CD4-positive, alpha-beta memory T cell (primary cell): ENCODE measurements at regions not wholly inside any gene's neighbourhood (a gene's known extent, or its start where the extent isn't known, plus 50 kb on each side); places are given as distances from the start of the nearest gene placed in this dataset.
"Not testable (repeated sequence)": the region's sequence is repeated elsewhere in the genome, so short reads cannot be mapped to it uniquely, and the experiment has no call there.

Experiments used
- CTCF ChIA-PET: fragments of 350-600 bp; sonication (Branson Sonifier 250); formaldehyde crosslinking; loops from one replicate; lab custom pipeline; 2021; ENCODE audit warnings: inconsistent platforms; ENCODE audit not compliant: partially characterized antibody; lab: Charles Lee
- POLR2A ChIA-PET: fragments of 350-600 bp; sonication (Branson Sonifier 250); formaldehyde crosslinking; loops from one replicate; lab custom pipeline; 2021; ENCODE audit not compliant: partially characterized antibody; lab: Charles Lee
- DNase-seq, 5 donors: peaks; one replicate each; pipeline versions ENCODE4 v3.0.0 to v3.0.0-alpha.2; 2020 to 2022; ENCODE audit warnings: mixed read lengths in 1 of 5
- H3K27ac ChIP-seq: one replicate; pipeline ENCODE4 v1.7.0; 2013; ENCODE audit warnings: low read depth, low read length
- H3K27me3 ChIP-seq: 2 replicates; pipeline ENCODE4 v1.7.0; 2013; ENCODE audit warnings: mild to moderate bottlenecking, low read length, moderate library complexity; ENCODE audit not compliant: insufficient read depth
- H3K36me3 ChIP-seq: 2 replicates; pipeline ENCODE4 v1.7.0; 2013; ENCODE audit warnings: mild to moderate bottlenecking, low read length, moderate library complexity; ENCODE audit not compliant: insufficient read depth
- H3K4me1 ChIP-seq: 2 replicates; pipeline ENCODE4 v1.7.0; 2013; ENCODE audit warnings: mild to moderate bottlenecking, low read length, moderate library complexity; ENCODE audit not compliant: insufficient read depth
- H3K4me3 ChIP-seq, 2 donors: one replicate each; pipeline ENCODE4 v1.7.0; 2013; ENCODE audit warnings: low read length in 2 of 2, mild to moderate bottlenecking in 1 of 2
- H3K9me3 ChIP-seq, 2 donors: one replicate each; pipeline ENCODE4 v1.7.0; 2013; ENCODE audit warnings: low read length in 2 of 2, control low read depth in 1 of 2; ENCODE audit not compliant: control insufficient read depth in 1 of 2
- H3K27ac Mint-ChIP-seq, 7 donors: one replicate each; pipeline ENCODE4 v1.8.0; 2020 to 2021; ENCODE audit warnings: mixed read lengths in 7 of 7, mild to moderate bottlenecking in 6 of 7, inconsistent platforms in 3 of 7, moderate library complexity in 3 of 7
- H3K27me3 Mint-ChIP-seq, 2 donors: one replicate each; pipeline ENCODE4 v1.8.0; 2020 to 2021; ENCODE audit warnings: mixed read lengths in 2 of 2
- H3K36me3 Mint-ChIP-seq, 2 donors: one replicate each; pipeline ENCODE4 v1.8.0; 2020 to 2021; ENCODE audit warnings: mixed read lengths in 2 of 2, inconsistent platforms in 1 of 2, mild to moderate bottlenecking in 1 of 2
- H3K4me1 Mint-ChIP-seq, 4 donors: one replicate each; pipeline ENCODE4 v1.8.0; 2020 to 2021; ENCODE audit warnings: mixed read lengths in 4 of 4, mild to moderate bottlenecking in 1 of 4
- H3K4me3 Mint-ChIP-seq, 8 donors: one replicate each; pipeline ENCODE4 v1.8.0; 2020 to 2021; ENCODE audit warnings: mixed read lengths in 8 of 8, mild to moderate bottlenecking in 7 of 8, moderate library complexity in 6 of 8, inconsistent platforms in 3 of 8
- H3K9me3 Mint-ChIP-seq, 8 donors: one replicate each; pipeline ENCODE4 v1.8.0; 2020 to 2021; ENCODE audit warnings: mixed read lengths in 8 of 8, mild to moderate bottlenecking in 5 of 8, inconsistent platforms in 3 of 8, moderate library complexity in 1 of 8
- intact Hi-C: fragments of 100-400 bp; cut with micrococcal nuclease; formaldehyde crosslinking; loops from one replicate; pipeline ENCODE4 v1.15.1; 2023

DNA sequence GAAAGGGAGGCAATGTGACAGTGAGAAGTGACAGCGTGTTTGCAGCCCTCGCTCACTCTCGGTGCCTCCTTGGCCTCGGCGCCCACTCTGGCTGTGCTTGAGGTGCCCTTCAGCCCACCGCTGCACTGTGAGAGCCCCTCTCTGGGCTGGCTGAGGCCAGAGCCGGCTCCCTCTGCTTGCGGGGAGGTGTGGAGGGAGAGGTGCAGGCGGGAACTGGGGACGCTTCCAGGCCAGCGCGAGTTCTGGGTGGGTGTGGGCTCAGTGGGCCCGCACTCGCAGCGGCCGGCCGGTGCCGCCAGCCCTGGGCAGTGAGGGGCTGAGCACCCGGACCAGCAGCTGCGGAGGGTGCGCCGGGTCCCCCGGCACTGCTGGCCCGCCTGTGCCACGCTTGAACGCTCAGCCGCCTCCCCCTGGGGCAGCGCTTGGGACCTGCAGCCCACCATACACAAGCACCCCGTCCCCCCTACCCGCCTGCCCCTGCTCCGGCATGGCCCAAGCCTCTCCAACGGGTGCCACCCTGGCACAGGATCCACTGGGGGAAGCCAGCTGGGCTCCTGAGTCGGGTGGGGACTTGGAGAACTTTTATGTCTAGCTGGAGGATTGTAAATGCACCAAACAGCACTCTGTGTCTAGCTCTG lies 1142.8 kb upstream of the INTU start:
- intact Hi-C loops: no loop called here
- Mint-ChIP-seq H3K36me3 (no peaks in the 10 kb centered on the region), H3K4me1 (no peaks in the 10 kb centered on the region), H3K9me3 (peaks cover 0 to 10% (median 5%) of the 10 kb centered on the region in 8 donors), H3K27me3 (no peaks in the 10 kb centered on the region), H3K4me3 (no peak overlapping the region), H3K27ac (no peak overlapping the region)
- ChIA-PET CTCF (no interaction called here), POLR2A (no interaction called here)
- Histone ChIP-seq H3K9me3 (no peaks in the 10 kb centered on the region), H3K4me3 (no peak overlapping the region), H3K27me3 (no peaks in the 10 kb centered on the region), H3K36me3 (no peaks in the 10 kb centered on the region), H3K4me1 (no peaks in the 10 kb centered on the region), H3K27ac (no peak overlapping the region)
- no peak for DNase-seq

GRCh38 chr4:126495163-126495752 lies 1137.5 kb upstream of the INTU start:
- H3K4me1 Mint-ChIP-seq: no peaks in the 10 kb centered on the region
- H3K36me3 Mint-ChIP-seq: no peaks in the 10 kb centered on the region
- Histone ChIP-seq H3K27me3 (no peaks in the 10 kb centered on the region), H3K36me3 (no peaks in the 10 kb centered on the region), H3K4me1 (no peaks in the 10 kb centered on the region), H3K27ac (no peak overlapping the region), H3K4me3 (no peak overlapping the region), H3K9me3 (no peaks in the 10 kb centered on the region)
- no peak overlapping the region for H3K4me3 Mint-ChIP-seq
- peaks cover 3 to 11% (median 7%) of the 10 kb centered on the region in 8 donors for H3K9me3 Mint-ChIP-seq
- ChIA-PET POLR2A (no interaction called here), CTCF (no interaction called here)
- no peak for DNase-seq
- intact Hi-C loops: no loop called here
- no peak overlapping the region for H3K27ac Mint-ChIP-seq
- H3K27me3 Mint-ChIP-seq: no peaks in the 10 kb centered on the region

GRCh38 chr4:126512979-126513378 lies 1119.8 kb upstream of the INTU start:
- intact Hi-C loops: no loop called here
- ChIA-PET CTCF (no interaction called here), POLR2A (no interaction called here)
- Histone ChIP-seq H3K27ac (no peak overlapping the region), H3K9me3 (peaks cover 0 to 3% of the 10 kb centered on the region in 2 donors), H3K36me3 (no peaks in the 10 kb centered on the region), H3K27me3 (no peaks in the 10 kb centered on the region), H3K4me3 (no peak overlapping the region), H3K4me1 (no peaks in the 10 kb centered on the region)
- no peak for DNase-seq
- Mint-ChIP-seq H3K4me1 (no peaks in the 10 kb centered on the region), H3K27ac (no peak overlapping the region), H3K27me3 (no peaks in the 10 kb centered on the region), H3K36me3 (no peaks in the 10 kb centered on the region), H3K4me3 (no peak overlapping the region), H3K9me3 (peaks cover 0 to 17% (median 4%) of the 10 kb centered on the region in 8 donors)

DNA sequence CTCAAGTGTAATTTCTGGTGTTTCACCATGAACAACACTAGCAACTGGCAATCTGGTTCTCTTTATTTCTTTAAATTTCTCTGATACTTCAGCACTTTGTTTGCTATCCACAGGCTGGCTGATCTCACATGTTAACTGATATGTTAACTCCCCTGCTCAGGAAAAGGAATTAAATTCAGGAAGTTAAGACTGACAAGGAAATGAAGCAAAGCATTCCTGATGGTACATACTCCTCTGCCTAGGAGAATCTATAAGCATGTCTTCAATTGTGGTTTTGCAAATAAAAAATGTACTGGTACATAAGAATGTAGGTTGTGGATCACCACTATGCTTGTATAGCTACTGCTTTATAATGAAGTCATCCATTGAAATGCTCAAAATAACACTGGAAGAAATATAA lies 1119.2 kb upstream of the INTU start:
- no peak overlapping the region for H3K4me3 Mint-ChIP-seq
- intact Hi-C loops: no loop called here

GRCh38 chr4:126520731-126521130 lies 1112.0 kb upstream of the INTU start:
- H3K9me3 Mint-ChIP-seq: peaks cover 0 to 20% (median 5%) of the 10 kb centered on the region in 8 donors
- Histone ChIP-seq H3K36me3 (no peaks in the 10 kb centered on the region), H3K4me3 (no peak overlapping the region), H3K27ac (no peak overlapping the region), H3K27me3 (no peaks in the 10 kb centered on the region), H3K4me1 (no peaks in the 10 kb centered on the region), H3K9me3 (peaks cover 0 to 3% of the 10 kb centered on the region in 2 donors)
- no peaks in the 10 kb centered on the region for H3K36me3 Mint-ChIP-seq
- no peak for DNase-seq
- ChIA-PET POLR2A (no interaction called here), CTCF (no interaction called here)
- intact Hi-C loops: no loop called here
- H3K4me3 Mint-ChIP-seq: no peak overlapping the region
- H3K27me3 Mint-ChIP-seq: no peaks in the 10 kb centered on the region
- H3K4me1 Mint-ChIP-seq: no peaks in the 10 kb centered on the region
- no peak overlapping the region for H3K27ac Mint-ChIP-seq

More for the DNA sequence above, 1119.2 kb upstream of the INTU start:
- Mint-ChIP-seq H3K27ac (no peak overlapping the region), H3K9me3 (peaks cover 0 to 12% (median 4%) of the 10 kb centered on the region in 8 donors), H3K4me1 (no peaks in the 10 kb centered on the region), H3K36me3 (no peaks in the 10 kb centered on the region), H3K27me3 (no peaks in the 10 kb centered on the region)
- no peaks in the 10 kb centered on the region for H3K27me3 ChIP-seq
- H3K27ac ChIP-seq: no peak overlapping the region
- POLR2A ChIA-PET: no interaction called here
- DNase-seq: no peak
- H3K4me1 ChIP-seq: no peaks in the 10 kb centered on the region
- no peaks in the 10 kb centered on the region for H3K36me3 ChIP-seq
- peaks cover 0 to 3% of the 10 kb centered on the region in 2 donors for H3K9me3 ChIP-seq
- CTCF ChIA-PET: no interaction called here
- H3K4me3 ChIP-seq: no peak overlapping the region

GRCh38 chr4:126525400-126525799 lies 1107.4 kb upstream of the INTU start:
- POLR2A ChIA-PET, H3K4me3 Mint-ChIP-seq, H3K36me3 ChIP-seq, H3K4me1 Mint-ChIP-seq, H3K27me3 ChIP-seq, H3K27me3 Mint-ChIP-seq, H3K4me1 ChIP-seq, H3K9me3 ChIP-seq, intact Hi-C loops, H3K27ac Mint-ChIP-seq, H3K36me3 Mint-ChIP-seq, CTCF ChIA-PET, H3K27ac ChIP-seq, H3K4me3 ChIP-seq: not testable (repeated sequence)
- peaks cover 0 to 20% (median 7%) of the 10 kb centered on the region in 8 donors for H3K9me3 Mint-ChIP-seq
- peak in 1 of 5 donors; percentile 36 for DNase-seq

- Histone ChIP-seq H3K4me3 (no peak overlapping the region), H3K36me3 (no peaks in the 10 kb centered on the region), H3K27me3 (no peaks in the 10 kb centered on the region), H3K4me1 (no peaks in the 10 kb centered on the region), H3K9me3 (no peaks in the 10 kb centered on the region), H3K27ac (no peak overlapping the region)
- Mint-ChIP-seq H3K27me3 (no peaks in the 10 kb centered on the region), H3K36me3 (no peaks in the 10 kb centered on the region), H3K27ac (no peak overlapping the region), H3K4me1 (no peaks in the 10 kb centered on the region), H3K9me3 (peaks cover 0 to 20% (median 7%) of the 10 kb centered on the region in 8 donors), H3K4me3 (no peak overlapping the region)
- no peak for DNase-seq
- ChIA-PET POLR2A (no interaction called here), CTCF (no interaction called here)
- intact Hi-C loops: no loop called here
Measured at GRCh38 chr4:126526335-126526734, 1106.4 kb upstream of the INTU start.
